ENCODE measurements at regions not wholly inside any gene's neighbourhood (a gene's known extent, or its start where the extent isn't known, plus 50 kb on each side); places are given as distances from the start of the nearest gene placed in this dataset.
"Not testable (repeated sequence)": the region's sequence is repeated elsewhere in the genome, so short reads cannot be mapped to it uniquely, and the experiment has no call there.

GRCh38 chr11:82398300-82398815 lies 335.3 kb downstream of the FAM181B start:
- no peak overlapping the region for H3K4me3 ChIP-seq (ENCODE audit: low read length)
- no peak overlapping the region for H2AFZ ChIP-seq (ENCODE audit: low read length)
- H3K9me3 ChIP-seq (ENCODE audit: low read length), result peaks cover 15% of the 10 kb centered on the region; the same call in 1 of the 2 replicates
- CTCF ChIA-PET, result no interaction called here
- intact Hi-C loops (cut with micrococcal nuclease), result no loop called here
- no TSS peak for BruUV-seq (replicated peaks)
- H4K20me1 ChIP-seq (ENCODE audit: low read length), result no peaks in the 10 kb centered on the region
- no peaks in the 10 kb centered on the region for H3K9me2 ChIP-seq (replicated peaks; ENCODE audit: low read length)
- no peak overlapping the region for H3K27ac ChIP-seq (ENCODE audit: low read length)
- no peaks in the 10 kb centered on the region; the same call in 1 of the 2 replicates for H3K36me3 ChIP-seq (ENCODE audit: low read depth, low read length)
- H3K27me3 ChIP-seq (ENCODE audit: low read length), result no peaks in the 10 kb centered on the region
- H3K9ac ChIP-seq (ENCODE audit: low read length), result no peak overlapping the region
- no peaks in the 10 kb centered on the region for H3K4me1 ChIP-seq (ENCODE audit: insufficient read depth, low read length)
- no peak for DNase-seq
- H3K4me2 ChIP-seq (ENCODE audit: low read length), result no peak overlapping the region
- POLR2A ChIA-PET (ENCODE audit: unreplicated experiment), result no interaction called here
- H3F3A ChIP-seq (ENCODE audit: low read length, unreplicated experiment), result no peaks in the 10 kb centered on the region
- no peak for ATAC-seq
- H3K79me2 ChIP-seq (ENCODE audit: low read length), result no peaks in the 10 kb centered on the region
- TF ChIP-seq EZH2 (IDR thresholded peaks at IDR 0.05; ENCODE audit: low read length, unreplicated experiment) (no peak), EZH2phosphoT487 (IDR thresholded peaks at IDR 0.05; ENCODE audit: borderline replicate concordance, low read length) (no peak)

GRCh38 chr11:82396639-82397038 lies 337.0 kb downstream of the FAM181B start:
- CTCF ChIA-PET, result not testable (repeated sequence)

GRCh38 chr11:82384308-82384707 lies 349.4 kb downstream of the FAM181B start:
- Histone ChIP-seq H3K4me2 (ENCODE audit: low read length) (no peak overlapping the region), H3K36me3 (ENCODE audit: low read depth, low read length) (no peaks in the 10 kb centered on the region), H3K27me3 (ENCODE audit: low read length) (no peaks in the 10 kb centered on the region), H3K27ac (ENCODE audit: low read length) (no peak overlapping the region), H3K79me2 (ENCODE audit: low read length) (no peaks in the 10 kb centered on the region), H3K9me2 (replicated peaks; ENCODE audit: low read length) (no peaks in the 10 kb centered on the region), H2AFZ (ENCODE audit: low read length) (no peak overlapping the region), H4K20me1 (ENCODE audit: low read length) (no peaks in the 10 kb centered on the region), H3K4me3 (ENCODE audit: low read length) (no peak overlapping the region), H3K9me3 (ENCODE audit: low read length) (peaks cover 24% of the 10 kb centered on the region; the same call in 1 of the 2 replicates), H3F3A (ENCODE audit: low read length, unreplicated experiment) (no peaks in the 10 kb centered on the region), H3K4me1 (ENCODE audit: insufficient read depth, low read length) (no peaks in the 10 kb centered on the region), H3K9ac (ENCODE audit: low read length) (no peak overlapping the region)
- ChIA-PET CTCF (no interaction called here), POLR2A (ENCODE audit: unreplicated experiment) (no interaction called here)
- intact Hi-C loops (cut with micrococcal nuclease), result no loop called here
- DNase-seq (no peak), ATAC-seq (no peak)
- TF ChIP-seq EZH2 (IDR thresholded peaks at IDR 0.05; ENCODE audit: low read length, unreplicated experiment) (no peak), EZH2phosphoT487 (IDR thresholded peaks at IDR 0.05; ENCODE audit: borderline replicate concordance, low read length) (no peak), CTCF (conservative IDR thresholded peaks at IDR 0.05; ENCODE audit: low read depth, low read length) (no peak)
- no TSS peak for BruUV-seq (replicated peaks)

More at GRCh38 chr11:82396639-82397038, 337.0 kb downstream of the FAM181B start:
- H3K36me3 ChIP-seq (ENCODE audit: low read depth, low read length); DNase-seq; H2AFZ ChIP-seq (ENCODE audit: low read length); H3K4me3 ChIP-seq (ENCODE audit: low read length); H3K27me3 ChIP-seq (ENCODE audit: low read length); H3K9ac ChIP-seq (ENCODE audit: low read length); POLR2A ChIA-PET (ENCODE audit: unreplicated experiment); H4K20me1 ChIP-seq (ENCODE audit: low read length); H3F3A ChIP-seq (ENCODE audit: low read length, unreplicated experiment); intact Hi-C loops (cut with micrococcal nuclease); H3K79me2 ChIP-seq (ENCODE audit: low read length); H3K9me2 ChIP-seq (replicated peaks; ENCODE audit: low read length); BruUV-seq (replicated peaks); ATAC-seq; H3K27ac ChIP-seq (ENCODE audit: low read length); H3K4me1 ChIP-seq (ENCODE audit: insufficient read depth, low read length); H3K4me2 ChIP-seq (ENCODE audit: low read length): not testable (repeated sequence)
- peaks cover 16% of the 10 kb centered on the region for H3K9me3 ChIP-seq (ENCODE audit: low read length)

All from PC-3 (cell line).